CD14-positive monocyte (primary cell): ENCODE measurements at regions not wholly inside any gene's neighbourhood (a gene's known extent, or its start where the extent isn't known, plus 50 kb on each side); places are given as distances from the start of the nearest gene placed in this dataset.

Source experiments
- DNase-seq, 3 donors: peaks; one replicate each; pipeline ENCODE4 v3.0.0-alpha.2; 2011 to 2022
- H2AFZ ChIP-seq: 2 replicates; pipeline ENCODE4 v1.6.0; 2012; ENCODE audit warnings: mild to moderate bottlenecking, low read depth, low read length, inconsistent platforms; ENCODE audit not compliant: insufficient read depth, poor library complexity, severe bottlenecking
- H3K27ac ChIP-seq, 2 donors: 1 replicate in 1 of 2; 2 replicates in 1 of 2; pipeline ENCODE4 v1.5.1; 2012 to 2013; ENCODE audit warnings: low read length in 2 of 2, control low read depth in 1 of 2, inconsistent platforms in 1 of 2, low read depth in 1 of 2, mild to moderate bottlenecking in 1 of 2
- H3K27me3 ChIP-seq, 2 donors: one replicate each; pipeline versions ENCODE4 v1.6.0 to v1.6.1; 2011 to 2013; ENCODE audit warnings: low read length in 2 of 2; ENCODE audit not compliant: control insufficient read depth in 2 of 2, insufficient read depth in 2 of 2
- H3K36me3 ChIP-seq, 2 donors: replicated peaks in 1 of 2; 1 replicate in 1 of 2; 2 replicates in 1 of 2; pipeline versions ENCODE4 v1.5.1 to v1.6.1; 2012 to 2013; ENCODE audit warnings: low read length in 2 of 2, control low read depth in 1 of 2, inconsistent platforms in 1 of 2, mild to moderate bottlenecking in 1 of 2; ENCODE audit not compliant: insufficient read depth in 2 of 2, control insufficient read depth in 1 of 2
- H3K4me1 ChIP-seq, 2 donors: 1 replicate in 1 of 2; 2 replicates in 1 of 2; pipeline versions ENCODE4 v1.5.1 to v1.6.1; 2012 to 2013; ENCODE audit warnings: low read length in 2 of 2, control low read depth in 1 of 2, inconsistent platforms in 1 of 2, mild to moderate bottlenecking in 1 of 2, moderate library complexity in 1 of 2; ENCODE audit not compliant: insufficient read depth in 2 of 2, control insufficient read depth in 1 of 2
- H3K4me2 ChIP-seq: replicated peaks from 2 replicates; pipeline ENCODE3; 2012; ENCODE audit warnings: low read length, moderate library complexity, mild to moderate bottlenecking; ENCODE audit not compliant: poor library complexity, severe bottlenecking; ENCODE audit errors: extremely low read depth
- H3K4me3 ChIP-seq, 3 experiments: fragments of 200-600 bp in 1 of 3; sonication (generic) in 1 of 3; replicated peaks in 1 of 3; 1 replicate in 2 of 3; 2 replicates in 1 of 3; pipeline ENCODE4 v1.5.1; 2011 to 2013; ENCODE audit warnings: low read length in 3 of 3, mild to moderate bottlenecking in 3 of 3, control low read depth in 2 of 3, low read depth in 2 of 3, inconsistent platforms in 1 of 3, moderate library complexity in 1 of 3
- H3K79me2 ChIP-seq: 2 replicates; pipeline ENCODE4 v1.6.0; 2012; ENCODE audit warnings: mild to moderate bottlenecking, control low read depth, inconsistent platforms, low read length, moderate library complexity; ENCODE audit not compliant: insufficient read depth
- H3K9ac ChIP-seq: 2 replicates; pipeline ENCODE4 v1.6.0; 2017; ENCODE audit warnings: low read length, mild to moderate bottlenecking; ENCODE audit not compliant: insufficient read depth, poor library complexity, severe bottlenecking
- H3K9me3 ChIP-seq, 2 donors: replicated peaks in 1 of 2; 1 replicate in 1 of 2; 2 replicates in 1 of 2; pipeline versions ENCODE4 v1.5.1 to v1.6.1; 2012 to 2013; ENCODE audit warnings: low read length in 2 of 2, control low read depth in 1 of 2; ENCODE audit not compliant: control insufficient read depth in 1 of 2, insufficient read depth in 1 of 2
- H4K20me1 ChIP-seq: 2 replicates; pipeline ENCODE4 v1.6.0; 2012; ENCODE audit warnings: mild to moderate bottlenecking, low read length, control low read depth, moderate library complexity; ENCODE audit not compliant: insufficient read depth
- H3K27ac Mint-ChIP-seq, 7 donors: one replicate each; pipeline ENCODE4 v1.8.0; 2020; ENCODE audit warnings: mild to moderate bottlenecking in 7 of 7, mixed read lengths in 7 of 7, moderate library complexity in 6 of 7, inconsistent platforms in 2 of 7
- H3K27me3 Mint-ChIP-seq, 3 donors: one replicate each; pipeline ENCODE4 v1.8.0; 2021 to 2022; ENCODE audit warnings: low read depth in 3 of 3, mild to moderate bottlenecking in 3 of 3, mixed read lengths in 3 of 3, moderate library complexity in 3 of 3, inconsistent platforms in 1 of 3
- H3K36me3 Mint-ChIP-seq, 2 donors: one replicate each; pipeline ENCODE4 v1.8.0; 2020; ENCODE audit warnings: mixed read lengths in 2 of 2, inconsistent platforms in 1 of 2, mild to moderate bottlenecking in 1 of 2
- H3K4me1 Mint-ChIP-seq: one replicate; pipeline ENCODE4 v1.8.0; 2020; ENCODE audit warnings: mild to moderate bottlenecking, mixed read lengths
- H3K4me3 Mint-ChIP-seq, 2 donors: one replicate each; pipeline ENCODE4 v1.8.0; 2020; ENCODE audit warnings: mild to moderate bottlenecking in 2 of 2, mixed read lengths in 2 of 2, moderate library complexity in 1 of 2
- H3K9me3 Mint-ChIP-seq, 7 donors: one replicate each; pipeline ENCODE4 v1.8.0; 2020 to 2022; ENCODE audit warnings: mixed read lengths in 7 of 7, mild to moderate bottlenecking in 6 of 7, moderate library complexity in 6 of 7, inconsistent platforms in 2 of 7
- WGBS: methylation state at CpG from one replicate; pipeline ENCODE4 v1.1.5; 2013; ENCODE audit warnings: missing lambda C conversion rate; ENCODE audit not compliant: insufficient coverage; 5-methylcytosine and 5-hydroxymethylcytosine counted together
- intact Hi-C, 2 donors: fragments of 100-400 bp; cut with micrococcal nuclease; formaldehyde crosslinking; loops; one replicate each; pipeline versions ENCODE4 v1.15.0 to v1.15.1; 2023
- TF ChIP-seq, protein P1 (sequence below): fragments of 200-600 bp; IDR thresholded peaks from one replicate; pipeline ENCODE4 v1.8.0; 2022; ENCODE audit warnings: antibody characterized with exemption, mild to moderate bottlenecking

DNA sequence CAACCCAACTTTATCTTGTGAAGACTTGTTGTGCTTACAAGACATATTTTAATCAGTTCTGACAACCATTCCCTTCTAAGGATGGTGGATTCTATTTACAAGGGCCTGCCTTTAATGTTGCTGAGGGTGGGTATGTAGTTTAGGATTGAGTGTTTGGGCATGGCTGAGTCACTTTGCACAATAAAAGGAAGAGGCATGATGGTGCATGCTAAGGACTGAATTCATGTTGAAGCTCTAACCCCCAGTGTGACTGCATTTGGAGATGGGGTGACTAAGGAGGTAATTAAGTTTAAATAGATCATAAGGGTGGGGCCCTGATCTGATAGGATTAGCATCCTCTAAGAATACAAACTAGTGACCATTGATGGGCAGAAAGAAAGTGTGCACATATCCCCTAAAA is 196.1 kb upstream of the HS3ST3A1 start:
- intact Hi-C loops = no loop called here
- no peak overlapping the region for H3K27ac ChIP-seq
- TF ChIP-seq, protein P1, sequence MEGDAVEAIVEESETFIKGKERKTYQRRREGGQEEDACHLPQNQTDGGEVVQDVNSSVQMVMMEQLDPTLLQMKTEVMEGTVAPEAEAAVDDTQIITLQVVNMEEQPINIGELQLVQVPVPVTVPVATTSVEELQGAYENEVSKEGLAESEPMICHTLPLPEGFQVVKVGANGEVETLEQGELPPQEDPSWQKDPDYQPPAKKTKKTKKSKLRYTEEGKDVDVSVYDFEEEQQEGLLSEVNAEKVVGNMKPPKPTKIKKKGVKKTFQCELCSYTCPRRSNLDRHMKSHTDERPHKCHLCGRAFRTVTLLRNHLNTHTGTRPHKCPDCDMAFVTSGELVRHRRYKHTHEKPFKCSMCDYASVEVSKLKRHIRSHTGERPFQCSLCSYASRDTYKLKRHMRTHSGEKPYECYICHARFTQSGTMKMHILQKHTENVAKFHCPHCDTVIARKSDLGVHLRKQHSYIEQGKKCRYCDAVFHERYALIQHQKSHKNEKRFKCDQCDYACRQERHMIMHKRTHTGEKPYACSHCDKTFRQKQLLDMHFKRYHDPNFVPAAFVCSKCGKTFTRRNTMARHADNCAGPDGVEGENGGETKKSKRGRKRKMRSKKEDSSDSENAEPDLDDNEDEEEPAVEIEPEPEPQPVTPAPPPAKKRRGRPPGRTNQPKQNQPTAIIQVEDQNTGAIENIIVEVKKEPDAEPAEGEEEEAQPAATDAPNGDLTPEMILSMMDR = no peak
- no peaks in the 10 kb centered on the region for H3K9me3 ChIP-seq
- H3K79me2 ChIP-seq = no peaks in the 10 kb centered on the region
- H3K36me3 Mint-ChIP-seq = no peaks in the 10 kb centered on the region
- no peak overlapping the region for H2AFZ ChIP-seq
- H3K27ac Mint-ChIP-seq = no peak overlapping the region
- H3K9me3 Mint-ChIP-seq = peaks cover 0 to 9% (median 3%) of the 10 kb centered on the region in 7 donors
- H3K27me3 Mint-ChIP-seq = peaks cover 0 to 5% (median 3%) of the 10 kb centered on the region in 3 donors
- no peaks in the 10 kb centered on the region for H3K27me3 ChIP-seq
- H3K4me2 ChIP-seq = no peak overlapping the region
- H3K4me1 ChIP-seq = no peaks in the 10 kb centered on the region
- H3K4me3 Mint-ChIP-seq = no peak overlapping the region
- no peak overlapping the region for H3K9ac ChIP-seq
- H3K4me3 ChIP-seq = no peak overlapping the region
- H3K4me1 Mint-ChIP-seq = no peaks in the 10 kb centered on the region
- H3K36me3 ChIP-seq = no peaks in the 10 kb centered on the region
- no peak for DNase-seq
- H4K20me1 ChIP-seq = no peaks in the 10 kb centered on the region

DNA sequence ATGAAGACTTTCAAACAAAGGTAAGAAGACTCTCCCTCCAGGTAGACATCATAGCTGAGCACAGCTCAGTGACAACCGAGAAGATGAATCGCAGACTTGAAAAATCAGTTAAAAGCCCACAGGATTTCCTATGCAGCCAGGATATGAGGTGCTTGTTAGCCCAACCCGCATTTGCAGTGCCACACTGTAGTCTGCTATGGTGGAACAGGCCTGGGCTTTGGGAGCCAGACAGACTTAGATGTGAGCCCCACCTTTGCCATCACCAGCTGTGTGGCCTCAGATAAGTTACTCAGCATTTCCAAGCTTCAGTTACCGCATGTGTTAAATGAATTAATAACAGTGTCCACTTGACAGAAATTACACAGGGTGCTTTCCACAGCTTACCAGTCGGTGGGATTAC is 204.4 kb upstream of the HS3ST3A1 start:
- 61% methylated on average over 3 of the region's 5 CpGs for WGBS
- Histone ChIP-seq H3K4me1 (no peaks in the 10 kb centered on the region), H3K9me3 (peaks cover 5 to 10% of the 10 kb centered on the region in 2 donors), H3K27me3 (no peaks in the 10 kb centered on the region), H3K27ac (no peak overlapping the region), H2AFZ (no peak overlapping the region), H3K36me3 (no peaks in the 10 kb centered on the region), H3K79me2 (no peaks in the 10 kb centered on the region), H4K20me1 (no peaks in the 10 kb centered on the region), H3K4me3 (no peak overlapping the region), H3K4me2 (no peak overlapping the region), H3K9ac (no peak overlapping the region)
- intact Hi-C loops = no loop called here
- Mint-ChIP-seq H3K27me3 (peaks cover 2 to 5% (median 2%) of the 10 kb centered on the region in 3 donors), H3K36me3 (no peaks in the 10 kb centered on the region), H3K4me3 (no peak overlapping the region), H3K4me1 (no peaks in the 10 kb centered on the region), H3K9me3 (peaks cover 2 to 19% (median 13%) of the 10 kb centered on the region in 7 donors), H3K27ac (no peak overlapping the region)
- TF ChIP-seq, protein P1 = no peak
- no peak for DNase-seq
